Esophagus squamous epithelium (tissue), 5 donors: ENCODE measurements at regions not wholly inside any gene's neighbourhood (a gene's known extent, or its start where the extent isn't known, plus 50 kb on each side); places are given as distances from the start of the nearest gene placed in this dataset.

Experiments used
- DNase-seq: peaks from one replicate; lab custom pipeline; 2025; lab: John Stamatoyannopoulos, UW
- H3K27ac ChIP-seq, 4 donors: fragments of 200-600 bp; sonication (generic); one replicate each; pipeline ENCODE4 v1.5.1; 2016 to 2019; ENCODE audit warnings: mild to moderate bottlenecking in 1 of 4
- H3K27me3 ChIP-seq, 4 donors: fragments of 200-600 bp; sonication (generic); 1 replicate in 3 of 4; 2 replicates in 1 of 4; pipeline versions ENCODE4 v1.5.1 to v1.6.0; 2017 to 2021; ENCODE audit warnings: antibody characterized with exemption in 1 of 4
- H3K36me3 ChIP-seq, 3 donors: fragments of 200-600 bp; sonication (generic); one replicate each; pipeline ENCODE4 v1.5.1; 2016 to 2019
- H3K4me1 ChIP-seq, 3 donors: fragments of 200-600 bp; sonication (generic); one replicate each; pipeline ENCODE4 v1.5.1; 2017 to 2019
- H3K4me3 ChIP-seq, 4 donors: fragments of 200-600 bp; sonication (generic); 1 replicate in 3 of 4; 2 replicates in 1 of 4; pipeline ENCODE4 v1.5.1; 2016 to 2019; ENCODE audit warnings: mild to moderate bottlenecking in 2 of 4, moderate library complexity in 1 of 4
- H3K9me3 ChIP-seq, 3 donors: fragments of 200-600 bp; sonication (generic); one replicate each; pipeline ENCODE4 v1.5.1; 2016 to 2019
- POLR2A ChIP-seq, 4 donors: fragments of 450-650 bp; IDR thresholded peaks; one replicate each; pipeline ENCODE4 v1.6.1; 2017; ENCODE audit warnings: antibody characterized with exemption in 4 of 4, mild to moderate bottlenecking in 4 of 4, moderate library complexity in 3 of 4
- WGBS, 2 donors: methylation state at CpG; one replicate each; pipeline ENCODE4 v1.1.5; 2018; 5-methylcytosine and 5-hydroxymethylcytosine counted together
- intact Hi-C: fragments of 100-400 bp; cut with DNase I; formaldehyde crosslinking; loops from one replicate; pipeline ENCODE4 v1.15.0; 2022
- TF ChIP-seq, protein P1 (sequence below), 6 experiments: fragments of 450-650 bp in 4 of 6; fragments of 200-600 bp in 2 of 6; sonication (generic) in 2 of 6; IDR thresholded peaks; one replicate each; pipeline ENCODE4 v1.5.1; 2016 to 2019; ENCODE audit warnings: antibody characterized with exemption in 6 of 6, mild to moderate bottlenecking in 4 of 6, moderate library complexity in 4 of 6
- donor health status: DM: yes; HTN: yes; CAD: no.

DNA sequence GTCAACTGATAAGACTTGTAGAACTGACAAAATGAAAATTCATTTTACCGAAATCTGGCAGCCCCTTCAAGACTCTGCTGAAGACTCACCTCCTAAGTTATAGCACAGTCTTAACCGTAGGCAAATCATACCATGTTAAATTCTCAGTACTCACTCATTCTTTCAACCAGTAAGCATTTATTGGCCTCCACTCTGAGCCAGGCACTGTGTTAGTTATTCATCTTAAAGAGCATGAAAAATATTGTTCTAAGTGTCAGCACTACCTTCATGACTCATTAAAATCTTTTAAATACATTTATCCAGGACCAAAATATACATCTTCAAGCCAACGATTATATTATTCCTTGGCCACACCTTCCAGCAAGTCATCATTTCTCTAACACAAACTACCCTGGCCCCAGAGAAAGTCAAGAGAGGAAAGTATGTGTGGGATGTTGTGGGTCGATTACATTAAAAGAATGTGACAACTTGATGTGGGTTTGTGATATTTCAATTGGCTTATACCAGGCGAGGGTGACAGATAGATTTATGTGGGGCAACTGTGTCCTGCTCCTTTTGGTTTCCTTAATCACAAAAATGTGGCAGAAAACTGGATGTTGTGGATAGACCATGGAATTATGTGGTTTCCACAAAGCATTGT lies 55.0 kb downstream of the TMEM30B start:
- no peak for DNase-seq
- TF ChIP-seq POLR2A (IDR thresholded peaks at IDR 0.05), result no peak
- TF ChIP-seq, protein P1, sequence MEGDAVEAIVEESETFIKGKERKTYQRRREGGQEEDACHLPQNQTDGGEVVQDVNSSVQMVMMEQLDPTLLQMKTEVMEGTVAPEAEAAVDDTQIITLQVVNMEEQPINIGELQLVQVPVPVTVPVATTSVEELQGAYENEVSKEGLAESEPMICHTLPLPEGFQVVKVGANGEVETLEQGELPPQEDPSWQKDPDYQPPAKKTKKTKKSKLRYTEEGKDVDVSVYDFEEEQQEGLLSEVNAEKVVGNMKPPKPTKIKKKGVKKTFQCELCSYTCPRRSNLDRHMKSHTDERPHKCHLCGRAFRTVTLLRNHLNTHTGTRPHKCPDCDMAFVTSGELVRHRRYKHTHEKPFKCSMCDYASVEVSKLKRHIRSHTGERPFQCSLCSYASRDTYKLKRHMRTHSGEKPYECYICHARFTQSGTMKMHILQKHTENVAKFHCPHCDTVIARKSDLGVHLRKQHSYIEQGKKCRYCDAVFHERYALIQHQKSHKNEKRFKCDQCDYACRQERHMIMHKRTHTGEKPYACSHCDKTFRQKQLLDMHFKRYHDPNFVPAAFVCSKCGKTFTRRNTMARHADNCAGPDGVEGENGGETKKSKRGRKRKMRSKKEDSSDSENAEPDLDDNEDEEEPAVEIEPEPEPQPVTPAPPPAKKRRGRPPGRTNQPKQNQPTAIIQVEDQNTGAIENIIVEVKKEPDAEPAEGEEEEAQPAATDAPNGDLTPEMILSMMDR (IDR thresholded peaks at IDR 0.05), result no peak
- Histone ChIP-seq H3K9me3 (no peaks in the 10 kb centered on the region), H3K36me3 (no peaks in the 10 kb centered on the region), H3K4me3 (no peak overlapping the region), H3K27me3 (peaks cover 0 to 10% (median 0%) of the 10 kb centered on the region in 4 donors), H3K27ac (no peak overlapping the region), H3K4me1 (peaks cover 0 to 12% (median 0%) of the 10 kb centered on the region in 3 donors)
- intact Hi-C loops, result no loop called here
- WGBS, 2 donors, result 44 to 48% methylated on average over 5 of the region's 5 CpGs

DNA sequence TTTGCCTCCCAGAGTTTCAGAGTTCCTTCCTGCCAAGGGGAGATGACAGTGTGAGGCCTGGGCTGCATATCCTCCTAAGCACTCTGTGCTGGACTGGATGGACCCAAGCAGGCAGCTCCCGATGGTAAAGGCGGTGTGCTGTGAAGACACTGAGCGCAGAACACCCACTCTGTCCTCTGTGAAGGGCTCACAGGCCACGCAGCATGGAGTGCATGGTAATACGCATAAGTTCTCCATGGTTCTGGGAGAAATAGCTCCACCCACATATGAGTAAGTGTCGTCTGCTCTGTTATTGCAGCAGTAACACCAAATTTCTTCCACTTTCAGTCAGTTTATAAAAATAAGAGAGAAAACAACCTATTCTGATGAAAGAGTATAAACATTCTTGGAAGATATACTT lies 55.8 kb downstream of the TMEM30B start:
- Histone ChIP-seq H3K9me3 (no peaks in the 10 kb centered on the region), H3K4me3 (no peak overlapping the region), H3K4me1 (peaks cover 0 to 12% (median 0%) of the 10 kb centered on the region in 3 donors), H3K27ac (no peak overlapping the region), H3K36me3 (no peaks in the 10 kb centered on the region), H3K27me3 (peaks cover 0 to 12% (median 0%) of the 10 kb centered on the region in 4 donors)
- DNase-seq, result no peak
- no peak for TF ChIP-seq POLR2A (IDR thresholded peaks at IDR 0.05)
- TF ChIP-seq, protein P1 (IDR thresholded peaks at IDR 0.05), result no peak
- WGBS, 2 donors, result 71 to 89% methylated on average over 6 of the region's 6 CpGs
- intact Hi-C loops, result no loop called here

DNA sequence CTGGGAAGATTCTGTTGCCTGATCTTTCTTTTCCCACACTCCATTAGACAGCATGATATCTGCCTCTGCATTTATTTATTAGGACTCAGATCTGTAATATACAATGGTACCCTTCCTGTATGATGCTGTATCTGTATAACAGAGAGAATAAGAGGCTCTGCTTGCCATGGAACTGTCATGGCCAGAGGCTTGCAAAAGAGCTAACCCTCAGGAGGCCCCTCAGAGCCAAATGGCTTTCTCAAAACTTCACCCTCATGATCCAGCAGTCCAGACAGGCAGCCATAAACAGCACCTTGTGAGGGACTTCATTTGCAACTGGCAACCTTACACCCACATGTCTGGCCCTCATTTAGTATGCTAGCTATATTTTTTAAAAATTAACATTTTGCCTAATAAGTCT lies 57.6 kb downstream of the TMEM30B start:
- Histone ChIP-seq H3K27me3 (peaks cover 0 to 23% (median 0%) of the 10 kb centered on the region in 4 donors), H3K9me3 (no peaks in the 10 kb centered on the region), H3K4me1 (peaks cover 0 to 10% (median 0%) of the 10 kb centered on the region in 3 donors), H3K36me3 (no peaks in the 10 kb centered on the region), H3K4me3 (no peak overlapping the region), H3K27ac (no peak overlapping the region)
- intact Hi-C loops, result no loop called here
- TF ChIP-seq, protein P1 (IDR thresholded peaks at IDR 0.05), result no peak
- no peak for TF ChIP-seq POLR2A (IDR thresholded peaks at IDR 0.05)
- DNase-seq, result no peak

DNA sequence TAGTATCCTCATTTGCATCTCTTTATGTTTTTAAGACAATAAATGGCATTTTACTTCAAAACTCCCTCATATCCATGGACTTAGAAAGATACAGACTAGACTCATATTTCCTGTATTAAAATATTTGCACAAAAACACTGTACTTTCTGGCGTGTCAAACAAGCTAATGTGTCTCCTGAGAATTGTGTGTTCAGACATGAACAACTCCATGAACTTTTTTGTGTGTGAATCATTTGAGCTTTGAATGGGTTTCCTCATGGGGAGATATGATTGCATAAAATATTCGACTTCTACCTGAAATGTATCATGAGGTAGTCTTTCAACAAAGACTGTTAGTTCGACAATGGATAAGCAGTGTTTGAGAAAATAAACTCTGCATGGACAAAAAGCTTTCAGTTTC lies 58.8 kb downstream of the TMEM30B start:
- DNase-seq, result no peak
- TF ChIP-seq POLR2A (IDR thresholded peaks at IDR 0.05), result no peak

DNA sequence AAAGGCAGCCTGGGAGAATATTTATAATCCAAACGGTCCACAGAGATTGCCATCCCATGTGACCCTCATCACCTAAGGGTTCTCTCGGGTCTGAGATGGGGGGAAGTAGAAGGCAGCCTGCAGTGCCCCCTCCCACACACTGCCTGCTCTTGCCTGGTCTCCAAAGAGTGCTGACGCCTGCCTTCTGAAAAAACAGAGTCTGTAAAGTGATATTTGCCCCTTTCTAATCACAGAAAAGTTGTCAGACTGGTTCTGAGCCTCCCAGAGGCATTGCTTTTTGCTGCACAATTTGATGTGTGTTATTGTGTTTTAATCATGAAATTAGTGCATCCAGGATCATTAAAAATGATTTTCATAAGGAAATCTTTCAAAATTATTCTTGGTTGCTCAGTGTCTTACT lies 59.2 kb downstream of the TMEM30B start:
- Histone ChIP-seq H3K4me1 (peaks cover 0 to 14% (median 0%) of the 10 kb centered on the region in 3 donors), H3K9me3 (no peaks in the 10 kb centered on the region), H3K27ac (no peak overlapping the region), H3K27me3 (peaks cover 0 to 26% (median 0%) of the 10 kb centered on the region in 4 donors), H3K36me3 (no peaks in the 10 kb centered on the region), H3K4me3 (no peak overlapping the region)
- TF ChIP-seq, protein P1 (IDR thresholded peaks at IDR 0.05), result no peak
- TF ChIP-seq POLR2A (IDR thresholded peaks at IDR 0.05), result no peak
- DNase-seq, result no peak
- 7 to 35% methylated on average over 3 of the region's 3 CpGs for WGBS, 2 donors
- intact Hi-C loops, result no loop called here

More for the DNA sequence above, 58.8 kb downstream of the TMEM30B start:
- Histone ChIP-seq H3K4me3 (no peak overlapping the region), H3K27me3 (peaks cover 0 to 26% (median 0%) of the 10 kb centered on the region in 4 donors), H3K36me3 (no peaks in the 10 kb centered on the region), H3K27ac (no peak overlapping the region), H3K4me1 (peaks cover 0 to 14% (median 0%) of the 10 kb centered on the region in 3 donors), H3K9me3 (no peaks in the 10 kb centered on the region)
- 32 to 48% methylated on average over 3 of the region's 3 CpGs for WGBS, 2 donors
- intact Hi-C loops, result no loop called here
